ENCODE measurements at regions not wholly inside any gene's neighbourhood (a gene's known extent, or its start where the extent isn't known, plus 50 kb on each side); places are given as distances from the start of the nearest gene placed in this dataset.
A peak's percentile ranks its signal among the peaks of the same experiment; 100 is the strongest.

GRCh38 chr3:141426404-141427034 lies 58.2 kb downstream of the ZBTB38 start:
- no peak for TF ChIP-seq PBX3 (IDR thresholded peaks at IDR 0.05)
- TF ChIP-seq CEBPB (IDR thresholded peaks at IDR 0.05), result no peak
- no peak for TF ChIP-seq ELK1 (IDR thresholded peaks at IDR 0.05; ENCODE audit: low read depth, low read length)
- TF ChIP-seq USF2 (IDR thresholded peaks at IDR 0.05), result no peak
- peak; percentile 9; the same call in 1 of the 2 replicates for TF ChIP-seq MAX (IDR thresholded peaks at IDR 0.05)
- TF ChIP-seq ZSCAN20 (CRISPR knock-in tag; IDR thresholded peaks at IDR 0.05), result no peak
- no peak for TF ChIP-seq NFE2L2 (conservative IDR thresholded peaks at IDR 0.05; ENCODE audit: low read length)
- TF ChIP-seq GATA3 (IDR thresholded peaks at IDR 0.05; ENCODE audit: borderline replicate concordance), result no peak
- peak; percentile 64 for TF ChIP-seq MAFK (IDR thresholded peaks at IDR 0.05; ENCODE audit: partially characterized antibody)
- Histone ChIP-seq H3K27ac (peak overlapping the region; percentile 99 to 100), H3K4me2 (peak overlapping the region; percentile 23), H3K9me3 (no peaks in the 10 kb centered on the region), H3K4me1 (peaks cover 75% of the 10 kb centered on the region), H3K4me3 (no peak overlapping the region)
- peak in 1 of 2 experiments; percentile 75 for DNase-seq (ENCODE audit: low read depth in 1 of 2, low spot score in 1 of 2)
- POLR2A ChIA-PET, result interaction anchor here (1.6 kb wide), 1 partner anchor 115 kb away, joined by 7 read pairs; no protein-coding TSS in a partner anchor
- CTCF ChIA-PET, result interaction anchor here (0.6 to 5.3 kb wide), 7 partner anchors 15 to 150 kb away, joined by 3 to 35 read pairs (median 8); no protein-coding TSS in a partner anchor
- no peak for FAIRE-seq
- ATAC-seq, result peak in 1 of 2 experiments; percentile 42; a peak in 4 of 6 replicates
- 48% methylated on average over 9 of the region's 9 CpGs for WGBS (ENCODE audit: missing lambda C conversion rate)

- no peaks in the 10 kb centered on the region for H3K9me3 ChIP-seq
- no peak overlapping the region for H3K4me3 ChIP-seq
- H3K27ac ChIP-seq, result peak overlapping the region; percentile 99 to 100; a peak in 5 of 6 replicates
- H3K4me1 ChIP-seq, result peaks cover 75% of the 10 kb centered on the region
- POLR2A ChIA-PET, result no interaction called here
- CTCF ChIA-PET, result interaction anchor here (0.9 to 5.3 kb wide), 4 partner anchors 13 to 116 kb away, joined by 3 to 35 read pairs (median 14); no protein-coding TSS in a partner anchor
- 0 out of 3 replicates have a peak overlapping the region, but pooled peaks have one; percentile 4 for H3K4me2 ChIP-seq
- TF ChIP-seq CBX8 (IDR thresholded peaks at IDR 0.05) (no peak), ATOH8 (CRISPR knock-in tag; IDR thresholded peaks at IDR 0.05; ENCODE audit: low read depth) (no peak), RFX5 (IDR thresholded peaks at IDR 0.05) (no peak), HOXB13 (CRISPR knock-in tag; IDR thresholded peaks at IDR 0.05; ENCODE audit: low read depth) (no peak), JUNB (IDR thresholded peaks at IDR 0.05) (no peak), TP53 (CRISPR knock-in tag; IDR thresholded peaks at IDR 0.05) (no peak), RAD21 (conservative IDR thresholded peaks at IDR 0.05 in 1 of 2, IDR thresholded peaks at IDR 0.05 in 1 of 2) (no peak), SREBF2 (IDR thresholded peaks at IDR 0.05) (no peak), CTCF (IDR thresholded peaks at IDR 0.05) (no peak), NR3C1 (IDR thresholded peaks at IDR 0.05) (no peak), PBX3 (IDR thresholded peaks at IDR 0.05) (no peak), HMGXB4 (CRISPR knock-in tag; IDR thresholded peaks at IDR 0.05; ENCODE audit: borderline replicate concordance) (no peak), NPAS2 (CRISPR knock-in tag; IDR thresholded peaks at IDR 0.05; ENCODE audit: borderline replicate concordance) (no peak)
- FAIRE-seq (no peak), ATAC-seq (no peak), DNase-seq (ENCODE audit: low read depth in 1 of 2, low spot score in 1 of 2) (no peak)
- WGBS (ENCODE audit: missing lambda C conversion rate), result 87% methylated on average over 4 of the region's 4 CpGs
These were observed 59.1 kb upstream of the RASA2 start for GRCh38 chr3:141427764-141428163.

Data from A549 (cell line).